ENCODE measurements at regions not wholly inside any gene's neighbourhood (a gene's known extent, or its start where the extent isn't known, plus 50 kb on each side); places are given as distances from the start of the nearest gene placed in this dataset.

DNA sequence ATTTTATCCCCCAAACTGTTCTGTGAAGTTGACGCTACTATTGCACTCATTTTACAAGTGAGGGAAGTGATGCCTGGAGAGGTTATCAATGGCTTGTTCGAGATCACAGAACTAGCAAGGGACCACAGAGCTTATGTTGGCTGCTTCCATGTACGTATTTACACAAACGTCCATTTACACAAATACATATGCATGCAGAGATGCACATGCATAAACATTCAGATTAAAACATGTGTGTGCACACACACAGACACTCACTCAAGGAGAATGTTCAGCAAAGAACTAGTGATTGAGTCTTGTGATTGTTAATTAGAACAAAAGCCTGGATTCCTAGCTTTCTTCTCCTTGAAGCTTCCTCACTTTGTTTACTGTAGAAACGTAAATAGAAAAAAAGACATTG lies 321.5 kb upstream of the CHD6 start:
- DNase-seq = no peak

DNA sequence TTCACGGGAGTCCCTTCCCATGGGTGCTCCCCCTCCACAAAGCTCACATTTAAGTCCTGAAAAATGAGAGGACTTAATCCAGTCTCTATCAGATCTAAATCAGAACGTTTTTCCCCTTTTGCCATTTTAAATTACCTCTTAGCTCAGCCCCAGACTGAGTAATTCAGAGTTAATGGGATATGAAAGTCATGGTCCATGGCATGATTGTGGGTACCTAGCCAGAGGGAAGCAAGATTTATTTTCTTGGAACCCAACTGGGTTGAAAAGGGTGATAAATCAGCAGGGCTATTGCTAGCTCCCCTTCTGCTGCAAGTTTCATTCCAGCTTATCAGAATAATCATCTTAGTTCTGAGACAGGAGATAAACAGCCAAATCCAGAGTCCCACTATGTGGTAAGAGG lies 320.2 kb upstream of the CHD6 start:
- no peak for DNase-seq

DNA sequence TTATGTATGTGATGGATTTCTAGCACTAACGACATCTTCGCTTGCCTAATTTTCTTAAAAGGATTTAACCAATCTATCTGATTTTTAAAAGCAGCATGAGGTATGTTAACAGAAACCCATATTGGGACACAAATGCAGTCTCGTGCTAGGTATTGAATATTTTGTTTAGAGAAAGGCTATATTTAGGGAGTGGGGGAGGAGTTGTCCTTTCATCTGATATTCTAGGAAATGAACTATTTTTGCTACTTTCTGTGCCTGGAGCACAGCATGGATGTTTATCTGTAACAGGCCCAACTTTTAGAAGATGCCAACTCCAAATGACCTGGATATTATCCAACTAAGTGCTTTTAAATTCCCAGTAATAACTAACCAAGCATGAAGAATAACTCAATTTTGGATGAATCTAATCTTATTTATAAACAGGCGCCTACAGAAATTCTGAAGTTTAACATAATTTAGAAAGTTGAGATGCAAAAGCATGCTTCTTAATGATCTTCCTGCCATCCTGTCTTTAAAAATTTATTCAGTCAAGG lies 317.1 kb upstream of the CHD6 start:
- no peak for DNase-seq

DNA sequence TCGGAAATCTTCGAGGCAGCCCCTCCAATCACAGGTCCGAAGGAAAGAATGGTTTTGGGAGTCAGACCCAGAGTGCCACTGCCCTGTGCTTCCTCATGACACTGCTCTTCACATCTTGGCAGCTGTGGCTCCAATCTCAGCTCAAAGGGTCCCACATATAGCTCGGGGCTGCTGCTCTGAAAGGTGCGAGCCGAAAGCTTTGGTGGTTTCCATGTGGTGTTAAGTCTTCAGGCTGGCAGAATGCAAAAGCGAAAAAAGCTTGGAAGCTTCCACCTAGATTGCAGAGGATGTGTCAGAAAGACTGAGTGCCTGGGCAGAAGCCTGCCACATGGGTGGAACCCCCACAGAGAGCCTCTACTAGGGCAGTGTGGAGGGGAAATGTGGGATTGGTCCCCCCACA lies 314.3 kb upstream of the CHD6 start:
- no peak for DNase-seq

DNA sequence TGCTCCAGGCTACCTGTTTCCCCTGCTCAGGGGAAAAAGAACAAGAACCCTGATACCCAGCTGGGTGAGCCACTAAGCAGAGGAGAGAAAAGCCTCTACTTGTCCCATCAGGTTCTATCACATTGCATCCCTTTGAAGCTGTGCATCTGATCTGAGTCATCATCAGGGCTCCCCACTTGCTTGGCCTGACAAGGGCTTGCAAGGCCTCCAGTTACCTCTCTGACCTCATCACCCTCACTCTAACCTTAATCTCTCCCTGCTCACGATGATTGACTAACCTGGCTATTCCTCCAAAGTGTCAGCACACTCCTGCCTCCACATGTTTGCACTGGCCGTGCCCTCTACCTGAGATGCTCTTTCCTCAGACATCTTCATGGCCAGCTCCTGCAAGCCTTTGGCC lies 309.5 kb upstream of the CHD6 start:
- DNase-seq = no peak

DNA sequence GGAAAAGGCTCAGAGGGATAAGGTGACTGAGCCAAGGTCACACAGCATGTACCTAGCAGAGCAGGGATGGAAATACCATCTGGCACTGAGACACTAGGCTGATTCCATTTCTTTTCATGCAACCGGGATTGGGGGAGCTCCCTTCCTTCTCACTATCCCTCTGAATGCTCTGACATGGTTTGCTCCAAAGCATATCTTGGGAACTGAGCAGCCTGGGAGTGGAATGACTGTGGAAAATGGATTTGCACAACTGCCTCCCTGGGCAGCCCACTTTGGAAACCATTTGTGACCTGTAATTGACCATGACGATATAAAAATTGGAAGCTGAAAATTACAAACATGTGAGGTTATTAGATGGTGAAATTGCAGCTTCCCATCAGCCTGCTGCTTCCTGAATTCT lies 309.0 kb upstream of the CHD6 start:
- DNase-seq = no peak

DNA sequence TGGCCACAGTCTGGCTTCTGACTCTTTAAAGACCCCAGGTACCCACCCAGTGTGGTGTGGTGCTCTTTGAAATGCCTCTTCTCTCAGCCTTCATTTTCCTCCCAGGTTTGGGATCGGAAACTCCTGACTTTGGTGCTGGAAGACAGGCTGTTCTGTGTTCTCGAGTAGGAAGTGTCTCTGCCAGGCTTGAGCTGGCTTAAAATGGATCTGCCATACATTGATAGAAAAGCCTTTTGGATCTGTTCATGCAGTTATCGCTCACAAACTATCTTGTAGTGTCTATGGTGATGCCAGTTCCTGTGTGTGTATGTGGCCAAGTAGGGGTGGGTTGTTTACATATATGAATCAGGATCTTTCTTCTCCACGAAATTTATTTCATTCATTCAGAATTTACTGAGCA lies 307.3 kb upstream of the CHD6 start:
- no peak for DNase-seq

DNA sequence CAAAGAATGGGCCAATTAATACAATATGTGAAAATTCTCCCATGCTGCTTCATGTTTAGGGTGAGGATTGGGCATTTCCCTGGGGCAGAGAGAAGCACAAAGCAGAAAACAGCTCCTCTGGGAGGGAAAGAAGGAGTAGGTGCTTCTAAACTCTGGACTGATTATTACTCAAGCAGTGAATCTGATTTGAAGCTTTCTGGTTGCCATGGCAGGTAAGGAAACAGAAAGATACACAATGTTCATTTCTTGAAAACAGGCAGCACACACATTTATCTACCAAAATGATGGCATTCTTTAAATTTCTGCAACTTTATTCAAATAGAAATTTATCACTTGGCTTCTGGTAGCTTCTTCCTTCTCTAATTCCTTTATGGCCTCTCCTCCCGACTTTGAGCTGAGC lies 305.4 kb upstream of the CHD6 start:
- DNase-seq = no peak

DNA sequence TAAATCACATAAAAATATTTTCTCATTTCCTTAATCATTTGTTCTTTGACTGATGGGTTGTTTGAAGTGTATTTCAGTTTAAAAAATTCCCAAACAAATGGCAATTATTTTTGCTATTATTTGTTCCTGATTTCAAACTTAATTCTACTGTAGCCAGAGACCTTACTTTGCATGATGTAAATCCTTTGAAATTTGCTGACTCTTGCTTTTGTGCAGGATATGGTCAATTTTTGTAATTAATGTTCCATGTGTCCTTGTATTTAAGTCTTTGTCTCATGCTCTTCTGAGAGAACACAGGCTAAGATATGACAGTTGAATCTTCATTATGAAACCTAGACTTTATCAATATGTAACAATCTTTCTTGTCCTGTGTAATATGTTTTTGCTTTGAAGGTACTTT lies 295.0 kb upstream of the CHD6 start:
- DNase-seq = no peak

DNA sequence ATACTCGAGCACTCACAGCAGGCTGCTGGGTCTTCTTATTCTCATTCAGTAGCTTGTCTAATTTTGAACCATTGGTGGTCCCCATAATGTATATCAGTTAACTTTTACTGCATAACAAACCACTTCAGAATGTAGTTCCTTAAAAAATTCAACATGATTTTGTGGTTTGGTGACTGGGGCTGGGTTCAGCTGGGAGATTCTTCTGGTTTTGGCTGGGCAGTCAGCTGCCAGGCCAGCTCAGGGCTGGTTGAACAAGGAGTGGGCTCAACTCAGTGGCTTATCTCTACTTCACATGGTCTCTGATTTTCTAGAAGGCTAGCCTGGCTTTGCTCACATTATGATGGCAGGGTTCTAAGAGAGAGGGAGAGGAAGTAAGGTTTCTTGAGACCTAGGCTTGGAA lies 292.4 kb upstream of the CHD6 start:
- no peak for DNase-seq

DNA sequence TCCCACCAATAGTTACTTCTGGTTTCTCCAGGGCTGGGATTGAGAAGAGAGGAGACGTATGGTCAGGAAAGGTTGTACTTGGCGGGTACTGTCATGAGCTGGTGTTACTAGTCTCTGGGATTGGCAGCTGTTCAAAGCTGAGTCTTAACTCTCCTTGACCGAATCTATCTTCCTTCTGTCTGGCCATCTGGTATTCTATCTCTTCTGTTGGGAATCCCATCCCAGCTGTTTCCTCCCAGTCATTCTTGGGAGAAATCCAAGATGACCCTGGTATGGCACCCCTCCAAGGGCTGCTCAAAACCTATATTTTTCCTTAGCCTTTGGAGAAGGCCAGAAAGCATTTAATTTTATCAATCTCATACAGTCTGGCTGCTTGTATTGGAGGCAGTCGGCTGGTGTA lies 287.0 kb upstream of the CHD6 start:
- DNase-seq = no peak

DNA sequence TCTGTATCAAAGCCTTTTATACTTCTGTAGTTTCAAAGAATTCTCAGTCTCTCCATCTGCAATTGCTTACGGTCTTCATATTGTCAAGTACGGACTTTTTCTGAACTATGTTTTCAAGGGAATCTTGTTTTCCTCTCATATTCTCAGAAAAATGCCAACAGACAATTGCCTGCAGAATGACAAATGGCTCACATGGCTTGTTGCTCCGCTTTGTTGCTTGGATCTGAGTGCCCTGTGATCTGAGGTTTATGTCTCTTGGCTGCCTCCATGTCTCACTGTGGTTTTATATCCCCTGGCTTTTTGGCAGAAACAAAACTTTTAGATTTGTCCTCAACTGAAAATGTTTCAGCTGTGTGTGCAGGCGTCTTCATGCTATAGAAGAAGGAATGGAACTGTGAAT lies 285.4 kb upstream of the CHD6 start:
- no peak for DNase-seq

DNA sequence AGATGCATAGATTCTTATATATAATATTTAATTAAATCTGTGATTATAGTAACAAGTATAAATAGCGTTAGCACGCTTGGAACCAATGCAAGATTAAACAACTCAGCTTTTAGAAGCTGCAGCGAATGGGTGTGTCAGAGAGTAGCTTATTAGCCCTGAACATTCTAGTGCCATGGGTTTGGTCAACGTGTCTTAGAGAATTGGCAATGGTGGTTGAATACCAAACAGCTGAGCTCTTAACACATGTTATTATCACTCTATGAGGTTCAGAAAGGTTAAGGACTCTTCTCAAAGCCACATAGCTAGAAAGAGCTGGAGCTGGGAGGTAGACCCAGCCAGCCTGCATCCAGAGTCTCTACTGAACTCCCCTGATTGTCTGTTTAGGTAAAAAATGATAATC lies 284.2 kb upstream of the CHD6 start:
- no peak for DNase-seq

DNA sequence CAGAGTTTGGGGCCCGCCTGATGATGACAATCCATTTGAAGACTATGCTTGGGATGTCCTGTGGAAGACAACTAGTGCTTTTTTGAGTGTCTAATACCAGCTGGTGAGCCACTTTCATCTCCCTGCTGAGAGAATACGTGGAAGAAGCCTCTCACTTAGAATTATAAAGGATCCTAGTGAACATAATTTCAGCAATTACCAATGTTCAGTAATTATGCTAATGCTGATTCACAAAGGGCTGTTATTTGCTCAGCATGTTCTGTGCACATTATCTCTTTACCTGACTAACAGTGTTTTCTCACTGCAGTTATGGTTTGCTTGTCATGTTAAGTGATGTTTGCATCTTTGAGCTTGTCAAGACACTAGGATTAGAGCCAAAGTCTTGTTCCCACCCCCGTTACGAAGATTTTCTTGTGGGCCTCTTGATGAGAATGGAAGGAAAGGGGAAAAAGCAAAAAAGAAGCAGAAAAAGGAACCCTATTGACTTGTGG lies 282.1 kb upstream of the CHD6 start:
- DNase-seq = no peak

DNA sequence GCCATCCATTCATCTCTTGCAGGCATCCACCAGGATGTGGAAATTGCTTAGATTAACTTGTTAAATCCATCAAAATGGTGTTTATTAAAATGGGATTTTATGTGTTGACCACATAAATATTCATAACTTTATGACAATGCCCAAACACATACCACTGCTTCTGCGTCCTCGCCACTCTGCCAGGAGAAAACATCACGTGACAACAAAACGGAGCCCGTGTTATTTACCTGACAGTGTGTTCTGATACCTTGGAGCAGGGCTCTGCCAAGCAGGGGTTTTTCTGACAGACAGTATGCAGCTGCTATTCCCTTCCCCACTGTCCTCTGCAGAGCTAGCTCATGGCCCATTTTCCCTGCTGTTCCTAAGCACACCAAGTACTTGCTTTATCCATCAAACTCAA lies 279.5 kb upstream of the CHD6 start:
- DNase-seq = no peak

DNA sequence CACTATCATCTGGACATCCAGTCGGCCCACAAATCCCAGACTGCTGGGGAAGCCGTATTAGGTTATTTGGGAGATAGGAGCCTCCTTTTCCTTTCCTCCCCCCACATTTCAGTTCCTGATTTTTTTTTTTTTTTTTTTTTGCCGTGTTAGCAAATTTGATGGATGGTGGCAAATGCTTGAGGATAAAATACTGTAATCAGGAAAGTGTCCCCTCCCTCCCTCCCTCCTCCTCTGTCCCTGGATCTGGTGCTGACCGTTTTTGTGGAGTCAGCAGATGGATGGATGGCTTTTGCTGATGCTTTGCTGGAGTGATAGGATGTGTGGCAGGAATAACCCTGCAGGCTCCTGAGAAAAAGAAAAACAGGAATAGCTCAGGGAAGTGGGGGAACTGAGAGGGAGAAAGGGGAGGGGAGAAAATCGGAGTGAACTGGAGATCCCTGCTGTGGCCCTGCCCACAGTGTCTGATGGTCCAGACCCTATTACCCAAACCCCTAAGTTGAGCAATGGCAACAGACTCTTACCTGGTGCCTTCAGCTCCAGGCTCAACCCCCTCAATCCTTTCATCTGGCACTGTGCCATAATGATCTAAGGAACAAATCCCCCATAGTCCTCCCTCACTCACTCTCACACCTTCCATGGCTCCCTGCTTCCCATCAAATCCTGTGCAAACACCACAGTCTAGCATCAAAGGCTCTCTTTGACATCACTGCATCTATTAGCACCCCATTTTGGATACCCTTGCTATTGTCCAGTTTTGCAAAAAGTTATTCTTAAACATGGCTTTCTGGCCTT lies 277.3 kb upstream of the CHD6 start:
- DNase-seq = no peak

DNA sequence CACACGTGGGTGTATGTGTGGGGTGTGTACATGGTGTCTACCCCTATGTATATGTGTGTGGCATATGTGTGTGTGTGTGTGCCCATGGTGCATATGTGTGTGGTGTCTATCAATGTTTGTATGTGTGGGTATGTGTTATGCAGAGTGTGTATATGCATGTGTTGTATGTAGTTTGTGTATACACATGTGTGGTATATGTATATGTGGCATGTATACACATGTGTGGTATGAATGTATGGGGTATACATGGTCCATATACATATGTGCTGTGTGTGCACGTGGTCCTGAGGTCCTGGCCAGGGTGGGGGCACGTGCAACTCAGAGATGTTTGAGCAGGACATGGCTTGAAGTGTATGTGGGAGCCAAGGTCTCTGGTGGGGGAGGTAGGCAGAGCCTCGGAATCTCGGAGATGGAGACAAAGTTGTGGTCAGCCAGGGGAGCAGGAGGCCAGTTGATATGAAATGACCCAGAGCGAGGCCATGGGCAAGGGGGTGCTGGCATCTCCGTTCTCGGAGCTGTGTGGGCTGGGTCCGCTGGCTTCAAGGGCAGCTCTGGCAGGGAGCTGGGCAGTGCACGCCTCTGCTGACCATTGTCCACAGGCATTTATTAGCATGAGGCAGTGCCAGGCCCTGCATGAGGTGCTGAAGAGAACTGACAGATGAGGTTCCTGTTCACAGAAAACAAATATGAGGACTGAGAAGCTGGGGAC lies 276.2 kb upstream of the CHD6 start:
- no peak for DNase-seq

DNA sequence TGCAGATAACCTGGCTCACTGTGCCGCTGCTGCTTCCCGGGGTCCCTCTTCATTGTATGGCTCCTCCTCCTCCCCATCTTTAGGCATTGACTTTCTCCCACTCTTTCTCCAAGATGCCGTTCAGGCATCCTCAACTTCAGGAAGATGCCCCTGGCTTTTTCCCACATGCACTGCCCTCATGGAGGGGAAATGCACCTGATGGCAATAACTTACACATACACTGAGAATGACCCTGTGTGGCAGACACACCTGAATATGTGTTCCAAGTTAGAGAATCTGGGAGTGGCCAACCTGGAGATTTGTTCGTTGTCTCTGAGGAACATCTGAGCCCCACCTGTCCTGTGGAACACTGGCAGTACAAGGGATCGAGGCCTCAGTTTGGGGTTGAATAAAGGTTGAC lies 273.9 kb upstream of the CHD6 start:
- DNase-seq = no peak

DNA sequence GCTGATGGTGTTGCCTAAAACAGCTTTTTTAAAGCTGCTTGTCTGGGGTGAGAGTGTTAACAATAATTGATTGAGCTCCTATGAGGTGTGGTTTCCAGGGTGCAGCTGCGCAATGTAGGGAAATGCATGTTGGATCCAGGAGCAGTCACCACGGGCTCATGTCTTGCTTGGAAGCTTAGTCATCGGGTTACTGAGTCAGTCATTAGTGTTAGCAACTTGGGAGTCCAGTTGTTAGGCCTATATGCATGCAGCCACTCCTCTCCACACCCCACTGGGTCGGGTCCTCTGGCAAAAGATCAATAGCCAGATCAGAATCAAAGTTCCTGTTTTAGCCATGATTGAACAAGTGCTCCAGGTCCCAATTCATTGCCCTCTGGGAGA lies 271.7 kb upstream of the CHD6 start:
- no peak for DNase-seq

DNA sequence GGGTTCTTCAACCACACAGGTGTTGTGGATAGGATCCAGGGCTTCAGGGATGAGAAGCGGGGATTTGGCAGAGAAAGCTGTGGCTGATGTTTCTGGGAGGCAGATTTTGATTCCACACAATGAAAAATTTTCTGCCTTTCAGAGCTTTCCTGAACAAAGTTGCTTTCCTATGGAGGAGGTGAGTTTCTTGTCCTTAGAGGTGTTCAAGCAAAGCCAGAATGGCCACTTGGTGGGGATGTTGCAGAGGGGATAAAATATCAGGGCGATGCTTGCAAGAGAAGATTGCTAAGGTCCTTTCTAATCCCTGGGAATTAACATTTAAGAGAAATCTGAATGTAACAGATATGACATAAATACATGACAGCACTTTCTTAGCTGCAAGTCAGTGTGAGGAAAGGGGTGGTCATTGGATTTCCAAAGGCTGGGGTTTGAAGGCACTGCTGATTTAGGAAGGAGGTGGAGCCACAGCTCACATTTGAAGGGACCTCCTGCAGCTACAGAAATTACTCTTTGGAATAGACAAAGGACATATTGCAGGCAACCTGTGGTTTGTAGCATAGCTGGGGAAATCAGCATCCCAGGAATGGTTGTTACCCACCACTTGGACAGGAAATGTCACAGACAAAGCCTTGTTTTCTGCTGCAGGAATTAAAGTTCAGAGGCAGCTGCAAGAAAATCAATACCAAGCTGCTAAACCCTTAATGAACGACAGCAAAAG lies 271.1 kb upstream of the CHD6 start:
- no peak for DNase-seq

DNA sequence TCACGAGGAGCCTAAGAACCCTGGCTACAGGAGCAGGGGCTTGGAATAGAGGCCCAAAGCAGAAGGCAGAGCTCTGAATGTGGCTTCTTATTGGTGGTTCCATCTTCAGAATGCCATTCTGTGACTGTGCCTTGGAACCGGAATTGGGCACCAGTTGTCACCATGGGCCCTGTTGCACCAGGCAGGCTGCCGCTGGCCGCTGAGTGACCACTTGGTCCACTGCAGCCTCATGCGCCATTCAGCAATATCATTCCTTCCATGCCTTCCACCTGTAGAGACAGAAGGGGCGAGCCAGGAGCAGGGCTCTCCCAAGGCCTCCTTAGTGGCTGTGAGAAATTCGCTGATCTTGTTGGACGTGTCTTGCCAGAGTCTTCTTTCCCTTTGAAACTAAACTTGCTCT lies 270.3 kb upstream of the CHD6 start:
- DNase-seq = no peak

DNA sequence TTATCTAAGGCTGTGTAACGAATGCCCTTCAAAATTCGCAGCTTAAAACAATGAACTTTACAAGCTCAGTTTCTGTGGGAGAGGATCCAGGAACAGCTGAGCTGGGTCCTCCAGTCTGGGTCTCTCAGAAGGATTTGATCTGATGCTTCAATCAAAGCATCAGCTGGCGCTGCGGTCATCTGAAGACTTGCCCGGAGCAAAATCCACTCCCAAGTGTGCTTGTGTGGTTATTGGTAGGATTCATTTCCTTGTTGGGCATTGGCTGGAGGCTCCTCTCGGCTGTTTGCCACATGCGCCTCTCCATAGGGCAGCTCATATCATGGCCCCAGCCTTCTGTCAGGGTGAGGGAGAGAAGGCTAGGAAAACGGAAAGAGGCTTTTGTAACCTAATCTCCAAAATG lies 269.3 kb upstream of the CHD6 start:
- no peak for DNase-seq

DNA sequence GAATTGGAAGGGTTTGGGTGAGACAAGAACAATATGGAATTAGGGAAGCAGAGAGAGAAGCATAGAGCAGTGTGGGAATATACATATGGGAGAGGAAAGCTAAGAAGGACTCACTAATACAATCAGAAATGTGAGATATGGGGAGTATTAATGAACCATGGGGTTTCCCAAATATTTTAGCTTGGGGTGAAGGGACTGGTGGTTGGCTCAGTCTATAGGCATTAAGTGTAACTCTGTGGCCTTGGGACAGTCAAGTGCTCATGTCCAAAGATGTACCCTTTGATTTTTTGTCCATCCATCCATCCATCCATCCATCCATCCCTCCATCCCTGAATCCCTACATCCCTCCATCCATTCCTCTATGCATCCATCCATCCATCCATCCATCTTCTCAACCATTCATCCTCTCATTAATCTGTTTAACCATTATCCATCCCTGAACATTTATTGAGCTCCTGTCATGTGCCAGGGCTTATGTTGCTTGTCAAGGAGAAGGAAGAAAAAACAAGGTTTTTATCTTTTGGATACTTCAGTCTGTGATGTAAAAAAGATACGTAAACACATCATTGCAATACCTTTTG lies 263.4 kb upstream of the CHD6 start:
- no peak for DNase-seq

DNA sequence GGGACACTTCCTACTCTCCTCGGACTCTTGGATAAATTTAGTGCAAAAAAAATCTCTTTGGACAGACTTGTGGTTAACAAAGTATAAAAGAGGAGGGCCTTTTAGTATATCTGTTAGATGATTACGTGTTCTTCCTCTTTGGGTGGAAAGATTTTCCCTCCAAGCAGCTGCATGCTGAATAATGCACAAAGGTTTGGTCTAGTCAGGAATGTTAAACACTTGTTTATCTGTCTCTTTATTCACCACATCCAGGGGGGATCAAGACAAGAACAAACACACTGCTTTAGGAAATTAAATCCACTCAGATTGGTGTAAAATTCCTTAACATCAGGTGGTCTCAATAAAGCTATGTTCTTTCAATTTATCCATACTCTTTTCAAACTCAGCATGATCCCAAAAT lies 260.9 kb upstream of the CHD6 start:
- no peak for DNase-seq
